ENCODE measurements at regions not wholly inside any gene's neighbourhood (a gene's known extent, or its start where the extent isn't known, plus 50 kb on each side); places are given as distances from the start of the nearest gene placed in this dataset.
A peak's percentile ranks its signal among the peaks of the same experiment; 100 is the strongest.

- TF ChIP-seq SMC3 (conservative IDR thresholded peaks at IDR 0.05; ENCODE audit: poor library complexity) (no peak), EP300 (conservative IDR thresholded peaks at IDR 0.05; ENCODE audit: poor library complexity, severe bottlenecking) (no peak), POLR2AphosphoS5 (IDR thresholded peaks at IDR 0.05) (no peak), EZH2 (IDR thresholded peaks at IDR 0.05; ENCODE audit: borderline replicate concordance, insufficient read depth, low read length, poor library complexity, severe bottlenecking) (no peak), RAD21 (conservative IDR thresholded peaks at IDR 0.05) (no peak), MXI1 (conservative IDR thresholded peaks at IDR 0.05; ENCODE audit: poor library complexity, severe bottlenecking) (no peak), CTCF (IDR thresholded peaks at IDR 0.05; ENCODE audit: poor library complexity, severe bottlenecking) (no peak), TAF1 (IDR thresholded peaks at IDR 0.05; ENCODE audit: low read depth) (no peak), REST (IDR thresholded peaks at IDR 0.05; ENCODE audit: borderline replicate concordance) (no peak)
- no peak overlapping the region for H3K27ac ChIP-seq (ENCODE audit: low read length)
These were observed 587.9 kb downstream of the PDCD6IP start for GRCh38 chr3:34386309-34386708.

GRCh38 chr3:34387826-34388564 is 589.6 kb downstream of the PDCD6IP start:
- Histone ChIP-seq H3K79me2 (replicated peaks; ENCODE audit: insufficient read depth, low read length) (no peaks in the 10 kb centered on the region), H3K27me3 (ENCODE audit: insufficient read depth, low read depth, low read length) (no peaks in the 10 kb centered on the region), H3K9me3 (ENCODE audit: low read length) (no peaks in the 10 kb centered on the region), H3K36me3 (ENCODE audit: insufficient read depth, low read length) (no peaks in the 10 kb centered on the region), H4K20me1 (ENCODE audit: insufficient read depth) (no peaks in the 10 kb centered on the region), H3K27ac (ENCODE audit: low read length) (no peak overlapping the region), H3K4me3 (ENCODE audit: low read length) (no peak overlapping the region), H3K9ac (ENCODE audit: low read length) (no peak overlapping the region), H3F3A (ENCODE audit: insufficient read depth, low read length, poor library complexity, severe bottlenecking) (no peaks in the 10 kb centered on the region), H3K4me2 (ENCODE audit: low read length) (no peak overlapping the region), H3K9me2 (ENCODE audit: insufficient read depth, low read length) (no peaks in the 10 kb centered on the region), H2AFZ (ENCODE audit: low read depth, low read length) (no peak overlapping the region)
- TF ChIP-seq EP300 (conservative IDR thresholded peaks at IDR 0.05; ENCODE audit: poor library complexity, severe bottlenecking): peak; percentile 53
- TF ChIP-seq REST (IDR thresholded peaks at IDR 0.05; ENCODE audit: borderline replicate concordance): no peak
- TF ChIP-seq SMC3 (conservative IDR thresholded peaks at IDR 0.05; ENCODE audit: poor library complexity): no peak
- TF ChIP-seq POLR2AphosphoS5 (IDR thresholded peaks at IDR 0.05): peak; percentile 50
- no peak for TF ChIP-seq TAF1 (IDR thresholded peaks at IDR 0.05; ENCODE audit: low read depth)
- no peak for TF ChIP-seq MXI1 (conservative IDR thresholded peaks at IDR 0.05; ENCODE audit: poor library complexity, severe bottlenecking)

More at GRCh38 chr3:34386309-34386708, 587.9 kb downstream of the PDCD6IP start:
- no peaks in the 10 kb centered on the region for H3K79me2 ChIP-seq (replicated peaks; ENCODE audit: insufficient read depth, low read length)
- no peak overlapping the region for H3K4me3 ChIP-seq (ENCODE audit: low read length)
- no peaks in the 10 kb centered on the region for H3K9me3 ChIP-seq (ENCODE audit: low read length)
- H3K36me3 ChIP-seq (ENCODE audit: insufficient read depth, low read length): no peaks in the 10 kb centered on the region
- no peaks in the 10 kb centered on the region for H3K9me2 ChIP-seq (ENCODE audit: insufficient read depth, low read length)
- H3K27me3 ChIP-seq (ENCODE audit: insufficient read depth, low read depth, low read length): no peaks in the 10 kb centered on the region
- no peak overlapping the region for H3K4me2 ChIP-seq (ENCODE audit: low read length)
- no peaks in the 10 kb centered on the region for H4K20me1 ChIP-seq (ENCODE audit: insufficient read depth)
- no peak overlapping the region for H3K9ac ChIP-seq (ENCODE audit: low read length)
- no peaks in the 10 kb centered on the region for H3F3A ChIP-seq (ENCODE audit: insufficient read depth, low read length, poor library complexity, severe bottlenecking)
- no peak overlapping the region for H2AFZ ChIP-seq (ENCODE audit: low read depth, low read length)

All from neural cell (in vitro differentiated cells).